DND-41 (cell line): ENCODE measurements at regions not wholly inside any gene's neighbourhood (a gene's known extent, or its start where the extent isn't known, plus 50 kb on each side); places are given as distances from the start of the nearest gene placed in this dataset.

Experiments
- CTCF ChIP-seq: IDR thresholded peaks from 2 replicates; pipeline ENCODE4 v1.5.1; 2012; ENCODE audit warnings: borderline replicate concordance, low read length, moderate library complexity, mild to moderate bottlenecking; ENCODE audit not compliant: poor library complexity, severe bottlenecking; ENCODE audit errors: extremely low read depth
- EZH2 ChIP-seq: IDR thresholded peaks from 3 replicates; pipeline ENCODE4 v1.6.1; 2012; ENCODE audit warnings: borderline replicate concordance, low read depth, mild to moderate bottlenecking, moderate library complexity, low read length, inconsistent platforms; ENCODE audit not compliant: severe bottlenecking

DNA sequence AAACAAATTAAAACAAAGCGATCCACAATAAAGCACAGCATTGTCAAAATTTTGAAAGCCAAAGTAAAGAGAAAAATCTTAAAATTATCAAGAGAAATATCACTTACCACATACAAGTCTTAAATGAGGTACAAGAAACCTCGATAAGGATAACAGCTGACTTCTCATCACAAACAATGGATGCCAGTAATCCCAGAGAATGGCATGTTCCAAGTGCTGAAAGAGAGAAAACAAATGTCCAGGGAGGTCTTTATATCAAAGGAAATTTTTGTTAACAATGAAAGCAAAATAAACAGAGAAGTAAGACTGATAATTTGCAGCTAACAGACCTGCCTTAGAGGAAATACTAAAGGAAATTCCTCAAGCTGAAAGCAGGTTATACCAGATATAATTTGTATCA lies 460.4 kb upstream of the HS3ST1 start:
- TF ChIP-seq CTCF (no peak), EZH2 (no peak)
